HCT116 (cell line): ENCODE measurements at regions not wholly inside any gene's neighbourhood (a gene's known extent, or its start where the extent isn't known, plus 50 kb on each side); places are given as distances from the start of the nearest gene placed in this dataset.

ENCODE experiments used
- CBX3 ChIP-seq: IDR thresholded peaks from 2 replicates; pipeline ENCODE4 v1.6.1; 2012; ENCODE audit warnings: low read depth
- EZH2 ChIP-seq: fragments of 200-600 bp; sonication (generic); IDR thresholded peaks from 2 replicates; pipeline ENCODE4 v1.6.1; 2017; ENCODE audit warnings: antibody characterized with exemption, mixed run types
- EZH2phosphoT487 ChIP-seq: fragments of 200-600 bp; IDR thresholded peaks from 2 replicates; pipeline ENCODE4 v1.6.1; 2018; ENCODE audit warnings: antibody characterized with exemption, borderline replicate concordance
- FOSL1 ChIP-seq: IDR thresholded peaks from 2 replicates; pipeline ENCODE4 v1.6.1; 2012; ENCODE audit warnings: low read depth
- POLR2A ChIP-seq: IDR thresholded peaks from 2 replicates; pipeline ENCODE4 v1.7.0; 2011; ENCODE audit warnings: borderline replicate concordance; ENCODE audit not compliant: insufficient read depth, insufficient read length; ENCODE audit errors: extremely low read depth
- POLR2AphosphoS5 ChIP-seq: IDR thresholded peaks from 2 replicates; pipeline ENCODE4 v1.6.1; 2011; ENCODE audit warnings: mild to moderate bottlenecking, low read depth, low read length, moderate library complexity
- RAD21 ChIP-seq: IDR thresholded peaks from 2 replicates; pipeline ENCODE4 v1.6.1; 2012; ENCODE audit warnings: low read depth, mild to moderate bottlenecking
- TCF7L2 ChIP-seq: IDR thresholded peaks from 2 replicates; pipeline ENCODE4 v1.7.0; 2011; ENCODE audit warnings: borderline replicate concordance, inconsistent platforms; ENCODE audit not compliant: insufficient read depth, insufficient read length; ENCODE audit errors: extremely low read depth
- ZFX ChIP-seq: fragments of 450-650 bp; IDR thresholded peaks from 2 replicates; pipeline ENCODE4 v1.6.1; 2017
- TF ChIP-seq, protein P1 (sequence below), 3 experiments: fragments of 200-600 bp in 1 of 3; sonication (generic) in 1 of 3; IDR thresholded peaks in 2 of 3; conservative IDR thresholded peaks in 1 of 3; 2 replicates each; pipeline ENCODE4 v1.5.1; 2012 to 2017; ENCODE audit warnings: low read depth in 2 of 3, low read length in 2 of 3, antibody characterized with exemption in 1 of 3, borderline replicate concordance in 1 of 3, control low read depth in 1 of 3, mild to moderate bottlenecking in 1 of 3, mixed read lengths in 1 of 3, mixed run types in 1 of 3, moderate library complexity in 1 of 3; ENCODE audit not compliant: insufficient read depth in 1 of 3
- TF ChIP-seq, protein P2 (sequence below): IDR thresholded peaks from 2 replicates; pipeline ENCODE4 v1.6.1; 2012
- TF ChIP-seq, protein P3 (sequence below): IDR thresholded peaks from 2 replicates; pipeline ENCODE4 v1.6.1; 2011; ENCODE audit warnings: mild to moderate bottlenecking, low read length, moderate library complexity; ENCODE audit not compliant: insufficient replicate concordance; ENCODE audit errors: extremely low read depth
- TF ChIP-seq, protein P4 (sequence below): IDR thresholded peaks from 2 replicates; pipeline ENCODE4 v1.6.1; 2012; ENCODE audit warnings: low read depth
- TF ChIP-seq, protein P5 (sequence below): IDR thresholded peaks from 2 replicates; pipeline ENCODE4 v1.6.1; 2012

DNA sequence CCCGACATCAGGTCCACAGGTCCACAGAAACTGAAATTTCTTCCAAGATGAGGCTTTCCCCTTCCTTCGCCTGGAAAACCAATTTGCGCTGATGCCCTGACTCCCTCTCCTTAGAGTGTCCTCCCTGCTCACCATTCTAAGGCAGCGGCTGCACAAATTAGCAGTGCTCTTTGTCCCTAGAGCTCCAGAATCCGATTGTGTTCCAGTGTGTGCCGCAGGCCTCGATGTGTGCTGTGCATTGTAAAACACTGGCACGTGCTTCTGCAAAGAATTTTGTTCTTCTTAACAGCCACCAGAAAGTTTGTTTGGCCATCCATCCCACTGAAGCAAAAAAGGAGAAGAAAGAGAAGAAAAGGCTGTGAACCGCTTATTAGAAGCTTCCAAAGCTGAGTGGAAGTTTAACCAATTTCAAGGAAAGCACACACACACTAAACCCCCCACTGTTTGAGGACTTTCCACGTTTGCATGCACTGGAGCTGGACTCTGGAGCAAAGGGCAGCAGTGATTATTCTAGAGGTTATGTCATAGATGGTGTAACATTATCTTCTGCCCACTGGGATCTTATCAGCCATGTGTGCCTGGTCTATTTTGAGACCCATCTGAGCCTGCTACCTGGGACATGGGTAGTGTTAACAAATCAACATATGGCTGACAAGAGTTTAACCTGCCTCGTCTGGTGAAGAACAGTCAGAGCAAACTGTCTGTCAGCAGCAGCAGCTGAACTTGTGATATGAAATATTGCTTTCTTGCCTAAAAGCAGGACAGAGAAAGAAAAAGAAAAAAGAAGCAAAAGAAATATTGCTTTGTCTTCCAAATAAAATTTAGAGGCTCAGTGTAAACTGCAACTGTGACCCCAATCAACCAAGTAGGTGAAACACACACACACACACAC lies 64.9 kb upstream of the RREB1 start:
- TF ChIP-seq, protein P1, sequence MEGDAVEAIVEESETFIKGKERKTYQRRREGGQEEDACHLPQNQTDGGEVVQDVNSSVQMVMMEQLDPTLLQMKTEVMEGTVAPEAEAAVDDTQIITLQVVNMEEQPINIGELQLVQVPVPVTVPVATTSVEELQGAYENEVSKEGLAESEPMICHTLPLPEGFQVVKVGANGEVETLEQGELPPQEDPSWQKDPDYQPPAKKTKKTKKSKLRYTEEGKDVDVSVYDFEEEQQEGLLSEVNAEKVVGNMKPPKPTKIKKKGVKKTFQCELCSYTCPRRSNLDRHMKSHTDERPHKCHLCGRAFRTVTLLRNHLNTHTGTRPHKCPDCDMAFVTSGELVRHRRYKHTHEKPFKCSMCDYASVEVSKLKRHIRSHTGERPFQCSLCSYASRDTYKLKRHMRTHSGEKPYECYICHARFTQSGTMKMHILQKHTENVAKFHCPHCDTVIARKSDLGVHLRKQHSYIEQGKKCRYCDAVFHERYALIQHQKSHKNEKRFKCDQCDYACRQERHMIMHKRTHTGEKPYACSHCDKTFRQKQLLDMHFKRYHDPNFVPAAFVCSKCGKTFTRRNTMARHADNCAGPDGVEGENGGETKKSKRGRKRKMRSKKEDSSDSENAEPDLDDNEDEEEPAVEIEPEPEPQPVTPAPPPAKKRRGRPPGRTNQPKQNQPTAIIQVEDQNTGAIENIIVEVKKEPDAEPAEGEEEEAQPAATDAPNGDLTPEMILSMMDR (IDR thresholded peaks at IDR 0.05 in 2 of 3, conservative IDR thresholded peaks at IDR 0.05 in 1 of 3; ENCODE audit: borderline replicate concordance in 1 of 3, insufficient read depth in 1 of 3, low read depth in 2 of 3, low read length in 2 of 3), result no peak
- no peak for TF ChIP-seq RAD21
- no peak for TF ChIP-seq POLR2A
- no peak for TF ChIP-seq CBX3
- no peak for TF ChIP-seq POLR2AphosphoS5
- no peak for TF ChIP-seq EZH2phosphoT487
- TF ChIP-seq EZH2, result no peak
- TF ChIP-seq TCF7L2, result no peak
- TF ChIP-seq, protein P2, sequence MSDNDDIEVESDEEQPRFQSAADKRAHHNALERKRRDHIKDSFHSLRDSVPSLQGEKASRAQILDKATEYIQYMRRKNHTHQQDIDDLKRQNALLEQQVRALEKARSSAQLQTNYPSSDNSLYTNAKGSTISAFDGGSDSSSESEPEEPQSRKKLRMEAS, result no peak
- TF ChIP-seq FOSL1, result no peak; the same call in 1 of the 2 replicates
- TF ChIP-seq, protein P3, sequence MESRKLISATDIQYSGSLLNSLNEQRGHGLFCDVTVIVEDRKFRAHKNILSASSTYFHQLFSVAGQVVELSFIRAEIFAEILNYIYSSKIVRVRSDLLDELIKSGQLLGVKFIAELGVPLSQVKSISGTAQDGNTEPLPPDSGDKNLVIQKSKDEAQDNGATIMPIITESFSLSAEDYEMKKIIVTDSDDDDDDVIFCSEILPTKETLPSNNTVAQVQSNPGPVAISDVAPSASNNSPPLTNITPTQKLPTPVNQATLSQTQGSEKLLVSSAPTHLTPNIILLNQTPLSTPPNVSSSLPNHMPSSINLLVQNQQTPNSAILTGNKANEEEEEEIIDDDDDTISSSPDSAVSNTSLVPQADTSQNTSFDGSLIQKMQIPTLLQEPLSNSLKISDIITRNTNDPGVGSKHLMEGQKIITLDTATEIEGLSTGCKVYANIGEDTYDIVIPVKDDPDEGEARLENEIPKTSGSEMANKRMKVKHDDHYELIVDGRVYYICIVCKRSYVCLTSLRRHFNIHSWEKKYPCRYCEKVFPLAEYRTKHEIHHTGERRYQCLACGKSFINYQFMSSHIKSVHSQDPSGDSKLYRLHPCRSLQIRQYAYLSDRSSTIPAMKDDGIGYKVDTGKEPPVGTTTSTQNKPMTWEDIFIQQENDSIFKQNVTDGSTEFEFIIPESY, result no peak
- TF ChIP-seq ZFX, result no peak
- TF ChIP-seq, protein P4, sequence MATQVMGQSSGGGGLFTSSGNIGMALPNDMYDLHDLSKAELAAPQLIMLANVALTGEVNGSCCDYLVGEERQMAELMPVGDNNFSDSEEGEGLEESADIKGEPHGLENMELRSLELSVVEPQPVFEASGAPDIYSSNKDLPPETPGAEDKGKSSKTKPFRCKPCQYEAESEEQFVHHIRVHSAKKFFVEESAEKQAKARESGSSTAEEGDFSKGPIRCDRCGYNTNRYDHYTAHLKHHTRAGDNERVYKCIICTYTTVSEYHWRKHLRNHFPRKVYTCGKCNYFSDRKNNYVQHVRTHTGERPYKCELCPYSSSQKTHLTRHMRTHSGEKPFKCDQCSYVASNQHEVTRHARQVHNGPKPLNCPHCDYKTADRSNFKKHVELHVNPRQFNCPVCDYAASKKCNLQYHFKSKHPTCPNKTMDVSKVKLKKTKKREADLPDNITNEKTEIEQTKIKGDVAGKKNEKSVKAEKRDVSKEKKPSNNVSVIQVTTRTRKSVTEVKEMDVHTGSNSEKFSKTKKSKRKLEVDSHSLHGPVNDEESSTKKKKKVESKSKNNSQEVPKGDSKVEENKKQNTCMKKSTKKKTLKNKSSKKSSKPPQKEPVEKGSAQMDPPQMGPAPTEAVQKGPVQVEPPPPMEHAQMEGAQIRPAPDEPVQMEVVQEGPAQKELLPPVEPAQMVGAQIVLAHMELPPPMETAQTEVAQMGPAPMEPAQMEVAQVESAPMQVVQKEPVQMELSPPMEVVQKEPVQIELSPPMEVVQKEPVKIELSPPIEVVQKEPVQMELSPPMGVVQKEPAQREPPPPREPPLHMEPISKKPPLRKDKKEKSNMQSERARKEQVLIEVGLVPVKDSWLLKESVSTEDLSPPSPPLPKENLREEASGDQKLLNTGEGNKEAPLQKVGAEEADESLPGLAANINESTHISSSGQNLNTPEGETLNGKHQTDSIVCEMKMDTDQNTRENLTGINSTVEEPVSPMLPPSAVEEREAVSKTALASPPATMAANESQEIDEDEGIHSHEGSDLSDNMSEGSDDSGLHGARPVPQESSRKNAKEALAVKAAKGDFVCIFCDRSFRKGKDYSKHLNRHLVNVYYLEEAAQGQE, result no peak
- TF ChIP-seq, protein P5, sequence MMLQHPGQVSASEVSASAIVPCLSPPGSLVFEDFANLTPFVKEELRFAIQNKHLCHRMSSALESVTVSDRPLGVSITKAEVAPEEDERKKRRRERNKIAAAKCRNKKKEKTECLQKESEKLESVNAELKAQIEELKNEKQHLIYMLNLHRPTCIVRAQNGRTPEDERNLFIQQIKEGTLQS, result no peak
